ENCODE measurements at regions not wholly inside any gene's neighbourhood (a gene's known extent, or its start where the extent isn't known, plus 50 kb on each side); places are given as distances from the start of the nearest gene placed in this dataset.

GRCh38 chr7:145147865-145148264, 312.0 kb upstream of the TPK1 start:
- H3K4me1 ChIP-seq = no peaks in the 10 kb centered on the region
- 69 to 83% methylated on average over 2 of the region's 2 CpGs for WGBS, 2 donors
- DNase-seq = no peak

DNA sequence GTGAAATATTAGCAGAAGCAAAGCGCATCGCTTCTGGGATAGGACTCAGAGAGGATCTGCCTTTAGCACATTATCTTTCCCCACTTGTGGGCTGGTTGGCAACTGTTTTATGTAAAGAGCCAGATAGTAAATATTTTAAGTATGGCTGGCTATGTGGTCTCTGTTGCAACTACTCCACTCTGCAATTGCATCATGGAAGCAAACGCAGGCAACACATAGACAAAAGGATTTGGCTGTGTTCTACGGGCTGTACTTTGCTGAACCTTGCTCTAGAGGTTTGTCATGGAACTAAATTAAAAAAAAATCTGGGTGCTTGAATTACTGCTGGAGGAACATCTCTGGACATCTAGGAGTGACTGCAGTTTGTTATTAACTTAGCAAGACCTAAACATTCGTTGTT, 307.8 kb upstream of the TPK1 start:
- Histone ChIP-seq H3K4me1 (no peaks in the 10 kb centered on the region), H3K36me3 (no peaks in the 10 kb centered on the region)

More at GRCh38 chr7:145147865-145148264, 312.0 kb upstream of the TPK1 start:
- intact Hi-C loops (cut with DNase I) = no loop called here
- Histone ChIP-seq H3K4me3 (replicated peaks in 1 of 3) (no peak overlapping the region), H3K9me3 (no peaks in the 10 kb centered on the region), H3K36me3 (no peaks in the 10 kb centered on the region), H3K27me3 (no peaks in the 10 kb centered on the region), H3K27ac (no peak overlapping the region)
- no peak for TF ChIP-seq POLR2A (IDR thresholded peaks at IDR 0.05)
- TF ChIP-seq, protein P1, sequence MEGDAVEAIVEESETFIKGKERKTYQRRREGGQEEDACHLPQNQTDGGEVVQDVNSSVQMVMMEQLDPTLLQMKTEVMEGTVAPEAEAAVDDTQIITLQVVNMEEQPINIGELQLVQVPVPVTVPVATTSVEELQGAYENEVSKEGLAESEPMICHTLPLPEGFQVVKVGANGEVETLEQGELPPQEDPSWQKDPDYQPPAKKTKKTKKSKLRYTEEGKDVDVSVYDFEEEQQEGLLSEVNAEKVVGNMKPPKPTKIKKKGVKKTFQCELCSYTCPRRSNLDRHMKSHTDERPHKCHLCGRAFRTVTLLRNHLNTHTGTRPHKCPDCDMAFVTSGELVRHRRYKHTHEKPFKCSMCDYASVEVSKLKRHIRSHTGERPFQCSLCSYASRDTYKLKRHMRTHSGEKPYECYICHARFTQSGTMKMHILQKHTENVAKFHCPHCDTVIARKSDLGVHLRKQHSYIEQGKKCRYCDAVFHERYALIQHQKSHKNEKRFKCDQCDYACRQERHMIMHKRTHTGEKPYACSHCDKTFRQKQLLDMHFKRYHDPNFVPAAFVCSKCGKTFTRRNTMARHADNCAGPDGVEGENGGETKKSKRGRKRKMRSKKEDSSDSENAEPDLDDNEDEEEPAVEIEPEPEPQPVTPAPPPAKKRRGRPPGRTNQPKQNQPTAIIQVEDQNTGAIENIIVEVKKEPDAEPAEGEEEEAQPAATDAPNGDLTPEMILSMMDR (IDR thresholded peaks at IDR 0.05) = no peak

GRCh38 chr7:145134377-145134776, 298.5 kb upstream of the TPK1 start:
- no peak overlapping the region for H3K4me3 ChIP-seq (replicated peaks in 1 of 3)

More for the DNA sequence above, 307.8 kb upstream of the TPK1 start:
- Histone ChIP-seq H3K9me3 (no peaks in the 10 kb centered on the region), H3K4me3 (replicated peaks in 1 of 3) (no peak overlapping the region), H3K27me3 (no peaks in the 10 kb centered on the region), H3K27ac (no peak overlapping the region)
- intact Hi-C loops (cut with DNase I) = no loop called here
- TF ChIP-seq POLR2A (IDR thresholded peaks at IDR 0.05) = no peak
- TF ChIP-seq, protein P1 (IDR thresholded peaks at IDR 0.05) = no peak
- no peak for DNase-seq
- 81 to 88% methylated on average over 5 of the region's 5 CpGs for WGBS, 2 donors

DNA sequence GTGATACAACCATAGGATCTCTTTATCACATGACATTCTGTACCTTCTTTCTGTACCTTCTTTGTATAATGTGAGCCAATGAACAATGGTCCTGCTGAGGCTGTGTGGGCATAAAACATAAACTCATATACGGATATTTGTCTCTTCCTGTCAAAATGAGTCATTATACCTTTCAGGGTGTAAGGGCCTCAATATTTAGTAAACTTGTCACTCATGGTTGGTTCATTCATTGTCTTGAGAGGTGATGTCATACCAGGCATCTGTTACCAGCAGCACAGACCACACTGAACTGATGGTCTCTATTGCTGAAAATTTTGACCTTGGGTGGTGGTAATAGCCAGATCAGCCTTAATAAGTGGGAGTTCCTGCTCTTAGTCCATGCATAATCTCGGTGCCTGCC, 287.6 kb upstream of the TPK1 start:
- WGBS, 2 donors = 86 to 95% methylated on average over 2 of the region's 2 CpGs
- Histone ChIP-seq H3K36me3 (no peaks in the 10 kb centered on the region), H3K27me3 (no peaks in the 10 kb centered on the region), H3K4me1 (no peaks in the 10 kb centered on the region), H3K4me3 (replicated peaks in 1 of 3) (no peak overlapping the region), H3K9me3 (no peaks in the 10 kb centered on the region), H3K27ac (no peak overlapping the region)
- intact Hi-C loops (cut with DNase I) = no loop called here
- TF ChIP-seq, protein P1 (IDR thresholded peaks at IDR 0.05) = no peak
- no peak for TF ChIP-seq POLR2A (IDR thresholded peaks at IDR 0.05)
- no peak for DNase-seq

More at GRCh38 chr7:145134377-145134776, 298.5 kb upstream of the TPK1 start:
- Histone ChIP-seq H3K27ac (no peak overlapping the region), H3K36me3 (no peaks in the 10 kb centered on the region), H3K9me3 (no peaks in the 10 kb centered on the region), H3K4me1 (no peaks in the 10 kb centered on the region), H3K27me3 (no peaks in the 10 kb centered on the region)
- no peak for TF ChIP-seq POLR2A (IDR thresholded peaks at IDR 0.05)
- TF ChIP-seq, protein P1 (IDR thresholded peaks at IDR 0.05) = no peak
- no peak for DNase-seq
- intact Hi-C loops (cut with DNase I) = no loop called here

DNA sequence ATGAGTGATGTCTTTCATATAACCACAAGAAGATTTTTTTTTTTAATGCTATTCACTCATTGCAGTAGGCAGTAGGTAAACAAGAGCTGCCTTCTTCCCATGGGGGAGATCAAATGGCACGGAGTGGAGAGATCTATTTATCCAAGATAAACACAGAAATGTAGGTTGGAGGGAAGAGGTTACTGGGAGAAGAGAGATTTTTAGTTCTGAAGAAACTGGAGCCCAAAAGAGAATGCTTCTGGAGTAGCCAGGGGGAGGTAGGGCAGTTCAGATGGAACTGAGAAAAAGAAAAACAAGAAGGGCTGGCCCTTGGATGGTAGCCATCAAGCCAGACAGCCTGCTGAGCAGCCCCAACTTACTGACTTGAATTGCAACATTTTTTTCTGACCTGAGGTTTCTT, 270.1 kb upstream of the TPK1 start:
- WGBS, 2 donors = 4 to 5% methylated on average over 1 of the region's 1 CpG
- intact Hi-C loops (cut with DNase I) = no loop called here
- Histone ChIP-seq H3K4me3 (replicated peaks in 1 of 3) (no peak overlapping the region), H3K27ac (no peak overlapping the region), H3K27me3 (no peaks in the 10 kb centered on the region), H3K36me3 (no peaks in the 10 kb centered on the region), H3K9me3 (no peaks in the 10 kb centered on the region), H3K4me1 (no peaks in the 10 kb centered on the region)
- DNase-seq = peak; percentile 20 to 25
- TF ChIP-seq POLR2A (IDR thresholded peaks at IDR 0.05) = no peak
- TF ChIP-seq, protein P1 (IDR thresholded peaks at IDR 0.05) = no peak

Data from thyroid gland (tissue), 4 donors.